ENCODE measurements at regions not wholly inside any gene's neighbourhood (a gene's known extent, or its start where the extent isn't known, plus 50 kb on each side); places are given as distances from the start of the nearest gene placed in this dataset.

GRCh38 chr12:105671720-105672119 lies 341.2 kb downstream of the C12orf75 start:
- Mint-ChIP-seq H3K4me3 (no peak overlapping the region), H3K36me3 (ENCODE audit: low read depth) (no peaks in the 10 kb centered on the region), H3K27me3 (ENCODE audit: insufficient read depth) (no peaks in the 10 kb centered on the region), H3K4me1 (peaks cover 3% of the 10 kb centered on the region), H3K27ac (no peak overlapping the region), H3K9me3 (no peaks in the 10 kb centered on the region)
- H3K27ac ChIP-seq (ENCODE audit: low read depth, low read length) = no peak overlapping the region
- no peak overlapping the region for H3K9ac ChIP-seq (ENCODE audit: extremely low read depth, low read length, poor library complexity, severe bottlenecking)
- TF ChIP-seq CTCF (conservative IDR thresholded peaks at IDR 0.05) = no peak
- H3K4me3 ChIP-seq (ENCODE audit: low read length) = no peak overlapping the region
- 97 to 100% methylated on average over 1 to 2 of the region's 2 CpGs for WGBS, 2 experiments (ENCODE audit: insufficient coverage in 1 of 2, insufficient read length in 1 of 2)
- H3K9me3 ChIP-seq (ENCODE audit: control insufficient read depth, low read length) = no peaks in the 10 kb centered on the region
- no peak for DNase-seq
- H3K27me3 ChIP-seq (ENCODE audit: control insufficient read depth, insufficient read depth, low read length, poor library complexity, severe bottlenecking) = no peaks in the 10 kb centered on the region
- no peaks in the 10 kb centered on the region for H3K4me1 ChIP-seq (ENCODE audit: control insufficient read depth, insufficient read depth, low read length)
- H3K36me3 ChIP-seq (ENCODE audit: control insufficient read depth, insufficient read depth, low read length) = no peaks in the 10 kb centered on the region

GRCh38 chr12:105672121-105672975 lies 341.9 kb downstream of the C12orf75 start:
- Histone ChIP-seq H3K4me3 (ENCODE audit: low read length) (no peak overlapping the region), H3K9me3 (ENCODE audit: control insufficient read depth, low read length) (no peaks in the 10 kb centered on the region), H3K4me1 (ENCODE audit: control insufficient read depth, insufficient read depth, low read length) (no peaks in the 10 kb centered on the region), H3K9ac (ENCODE audit: extremely low read depth, low read length, poor library complexity, severe bottlenecking) (no peak overlapping the region), H3K36me3 (ENCODE audit: control insufficient read depth, insufficient read depth, low read length) (no peaks in the 10 kb centered on the region), H3K27ac (ENCODE audit: low read depth, low read length) (no peak overlapping the region), H3K27me3 (ENCODE audit: control insufficient read depth, insufficient read depth, low read length, poor library complexity, severe bottlenecking) (no peaks in the 10 kb centered on the region)
- no peak overlapping the region for H3K27ac Mint-ChIP-seq
- H3K27me3 Mint-ChIP-seq (ENCODE audit: insufficient read depth) = no peaks in the 10 kb centered on the region
- H3K36me3 Mint-ChIP-seq (ENCODE audit: low read depth) = no peaks in the 10 kb centered on the region
- TF ChIP-seq CTCF (conservative IDR thresholded peaks at IDR 0.05) = no peak
- DNase-seq = no peak
- WGBS, 2 experiments (ENCODE audit: insufficient coverage in 1 of 2, insufficient read length in 1 of 2) = 91 to 100% methylated on average over 2 to 9 of the region's 9 CpGs
- no peaks in the 10 kb centered on the region for H3K9me3 Mint-ChIP-seq
- peaks cover 2% of the 10 kb centered on the region for H3K4me1 Mint-ChIP-seq
- no peak overlapping the region for H3K4me3 Mint-ChIP-seq

GRCh38 chr12:105674871-105675699 lies 344.6 kb downstream of the C12orf75 start:
- Mint-ChIP-seq H3K27ac (no peak overlapping the region), H3K4me1 (no peaks in the 10 kb centered on the region), H3K9me3 (peaks cover under 1% of the 10 kb centered on the region), H3K36me3 (ENCODE audit: low read depth) (no peaks in the 10 kb centered on the region), H3K27me3 (ENCODE audit: insufficient read depth) (no peaks in the 10 kb centered on the region), H3K4me3 (no peak overlapping the region)
- Histone ChIP-seq H3K9ac (ENCODE audit: extremely low read depth, low read length, poor library complexity, severe bottlenecking) (no peak overlapping the region), H3K36me3 (ENCODE audit: control insufficient read depth, insufficient read depth, low read length) (no peaks in the 10 kb centered on the region), H3K27ac (ENCODE audit: low read depth, low read length) (no peak overlapping the region), H3K4me3 (ENCODE audit: low read length) (no peak overlapping the region), H3K9me3 (ENCODE audit: control insufficient read depth, low read length) (no peaks in the 10 kb centered on the region), H3K27me3 (ENCODE audit: control insufficient read depth, insufficient read depth, low read length, poor library complexity, severe bottlenecking) (no peaks in the 10 kb centered on the region), H3K4me1 (ENCODE audit: control insufficient read depth, insufficient read depth, low read length) (no peaks in the 10 kb centered on the region)
- WGBS, 2 experiments (ENCODE audit: insufficient coverage in 1 of 2, insufficient read length in 1 of 2) = 92 to 96% methylated on average over 2 of the region's 2 CpGs
- no peak for DNase-seq
- no peak for TF ChIP-seq CTCF (conservative IDR thresholded peaks at IDR 0.05)

Data from endodermal cell (in vitro differentiated cells).